SK-N-MC (cell line): ENCODE measurements at regions not wholly inside any gene's neighbourhood (a gene's known extent, or its start where the extent isn't known, plus 50 kb on each side); places are given as distances from the start of the nearest gene placed in this dataset.

ENCODE experiments used
- EZH2 ChIP-seq: fragments of 200-600 bp; sonication (generic); IDR thresholded peaks from one replicate; pipeline ENCODE4 v1.6.1; 2017; ENCODE audit warnings: antibody characterized with exemption
- FOXP2 ChIP-seq: optimal IDR thresholded peaks from 2 replicates; pipeline ENCODE3; 2011; ENCODE audit warnings: mild to moderate bottlenecking, moderate library complexity; ENCODE audit not compliant: insufficient read depth; ENCODE audit errors: extremely low read length, control extremely low read depth
- POLR2AphosphoS5 ChIP-seq: IDR thresholded peaks from 2 replicates; pipeline ENCODE4 v1.6.1; 2012; ENCODE audit warnings: mild to moderate bottlenecking, low read depth, low read length, borderline replicate concordance

DNA sequence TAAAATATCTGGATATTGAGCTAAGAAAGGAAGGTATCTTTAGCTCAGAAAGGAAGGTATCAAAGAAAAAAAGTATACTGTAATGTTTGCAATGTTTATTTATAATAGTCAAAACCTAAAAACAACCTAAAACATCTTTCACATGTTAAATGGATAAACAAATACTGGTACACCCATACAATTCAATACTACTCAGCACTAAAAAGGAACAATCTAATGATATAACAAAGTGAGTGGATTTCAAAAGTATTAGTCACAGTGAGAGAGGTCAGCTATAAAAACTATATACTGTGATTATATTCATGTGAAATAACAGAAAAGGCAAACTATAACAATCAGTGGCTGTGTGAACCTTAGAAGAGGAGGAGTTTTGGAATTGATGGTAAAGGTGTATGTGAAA is 455.0 kb upstream of the FTMT start:
- no peak for TF ChIP-seq EZH2
- no peak for TF ChIP-seq POLR2AphosphoS5
- no peak for TF ChIP-seq FOXP2
